ENCODE measurements at regions not wholly inside any gene's neighbourhood (a gene's known extent, or its start where the extent isn't known, plus 50 kb on each side); places are given as distances from the start of the nearest gene placed in this dataset.

GRCh38 chr4:74653331-74654229, 140.7 kb downstream of the BTC start:
- no peak for DNase-seq

GRCh38 chr4:74654230-74654681, 140.1 kb downstream of the BTC start:
- DNase-seq = peak; percentile 35 to 70 (median 64)

- DNase-seq = no peak
Measured at GRCh38 chr4:74656596-74656995, 137.7 kb downstream of the BTC start.

- peak; percentile 23 to 63 (median 39) for DNase-seq
Measured at GRCh38 chr4:74658116-74658515, 136.2 kb downstream of the BTC start.

- DNase-seq = peak; percentile 84 to 97 (median 95)
Measured at GRCh38 chr4:74659576-74660411, 134.5 kb downstream of the BTC start.

- DNase-seq = no peak
Measured at GRCh38 chr4:74660866-74661265, 133.5 kb downstream of the BTC start.

- DNase-seq = peak; percentile 28 to 69 (median 67)
Measured at GRCh38 chr4:74661427-74662201, 132.7 kb downstream of the BTC start.

GRCh38 chr4:74663631-74664030, 130.7 kb downstream of the BTC start:
- DNase-seq = no peak

- peak; percentile 22 to 53 (median 39) for DNase-seq
Measured at GRCh38 chr4:74665346-74665745, 129.0 kb downstream of the BTC start.

GRCh38 chr4:74665876-74666275, 128.4 kb downstream of the BTC start:
- DNase-seq = peak; percentile 9 to 48 (median 20)

- no peak for DNase-seq
Measured at GRCh38 chr4:74667438-74667837, 126.9 kb downstream of the BTC start.

GRCh38 chr4:74667944-74668343, 126.4 kb downstream of the BTC start:
- no peak for DNase-seq

GRCh38 chr4:74669702-74670101, 124.6 kb downstream of the BTC start:
- no peak for DNase-seq

GRCh38 chr4:74670583-74670982, 123.7 kb downstream of the BTC start:
- no peak for DNase-seq

- DNase-seq = peak; percentile 80 to 84 (median 83)
Measured at GRCh38 chr4:74671080-74671698, 123.1 kb downstream of the BTC start.

GRCh38 chr4:74674750-74675149, 119.6 kb downstream of the BTC start:
- DNase-seq = peak in 1 of 3 donors; percentile 9

- DNase-seq = peak; percentile 62 to 70 (median 64)
Measured at GRCh38 chr4:74675673-74676279, 118.5 kb downstream of the BTC start.

- peak; percentile 28 to 51 (median 48) for DNase-seq
Measured at GRCh38 chr4:74682567-74683359, 111.6 kb downstream of the BTC start.

GRCh38 chr4:74692972-74693371, 101.4 kb downstream of the BTC start:
- DNase-seq = no peak

All from suppressor macrophage treated with lipopolysaccharide for 1 hour (primary cell).